ENCODE measurements at regions not wholly inside any gene's neighbourhood (a gene's known extent, or its start where the extent isn't known, plus 50 kb on each side); places are given as distances from the start of the nearest gene placed in this dataset.

GRCh38 chr14:45868863-45869262 lies 615.9 kb upstream of the MIS18BP1 start:
- TF ChIP-seq EZH2 (IDR thresholded peaks at IDR 0.05; ENCODE audit: insufficient read depth, low read length), result no peak
- no peak for TF ChIP-seq CTCF (IDR thresholded peaks at IDR 0.05; ENCODE audit: insufficient read depth, low read depth, low read length)
